Activated naive CD8-positive, alpha-beta T cell treated with anti-CD3 and anti-CD28 coated beads, Interleukin-2, amount 50 U/mL, for 16 hours (primary cell): ENCODE measurements at regions not wholly inside any gene's neighbourhood (a gene's known extent, or its start where the extent isn't known, plus 50 kb on each side); places are given as distances from the start of the nearest gene placed in this dataset.
"Not testable (repeated sequence)": the region's sequence is repeated elsewhere in the genome, so short reads cannot be mapped to it uniquely, and the experiment has no call there.

Source experiments
- DNase-seq: peaks from one replicate; pipeline ENCODE4 v3.0.0-alpha.2; 2020; ENCODE audit warnings: low read depth, low spot score

DNA sequence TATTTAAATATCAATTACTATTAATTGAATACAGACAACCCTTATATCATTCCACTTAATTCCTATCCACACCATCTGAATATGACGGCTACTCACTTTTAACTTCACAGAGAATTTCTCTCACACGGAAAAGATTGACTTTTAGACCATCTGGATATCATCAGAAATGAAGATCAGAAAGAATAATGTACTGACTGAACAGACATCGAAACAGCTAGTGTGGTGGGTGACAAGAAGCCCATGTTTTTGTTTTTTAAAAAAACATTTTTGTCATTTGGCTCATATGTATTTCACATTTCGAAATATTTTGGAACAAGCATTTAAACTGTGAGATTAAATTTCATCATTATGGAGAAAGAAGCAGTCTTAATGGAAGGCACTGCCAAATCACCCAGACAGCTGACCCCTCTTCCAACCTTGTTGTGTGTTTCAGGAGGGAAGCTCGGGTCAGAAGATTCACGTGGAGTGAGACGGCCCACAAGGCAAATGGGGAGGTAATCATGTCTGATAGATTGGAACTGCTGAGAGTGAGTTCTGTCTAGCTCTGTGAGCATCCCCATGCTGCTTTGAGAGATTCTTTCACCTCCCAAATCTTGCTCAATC is 204.2 kb upstream of the RASGEF1B start:
- DNase-seq: no peak

DNA sequence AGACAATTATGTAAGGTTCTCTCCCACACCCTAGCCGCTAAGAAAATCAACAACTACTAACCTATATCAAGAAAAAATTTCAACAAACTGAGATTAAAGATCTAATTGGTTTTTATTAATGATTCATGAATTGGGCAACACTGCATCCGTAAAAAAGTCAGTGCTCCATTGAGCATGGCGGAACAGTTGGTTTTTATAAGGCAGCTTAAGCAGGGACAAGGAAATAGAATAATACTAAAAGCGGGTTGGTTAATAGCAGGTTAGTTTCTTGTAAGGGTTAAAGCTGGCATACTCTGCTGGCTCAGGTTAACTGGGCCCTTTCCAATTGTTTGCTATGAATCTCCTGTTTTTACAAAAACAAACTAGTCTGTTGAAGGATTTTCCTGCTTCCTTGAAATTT is 202.3 kb upstream of the RASGEF1B start:
- no peak for DNase-seq

DNA sequence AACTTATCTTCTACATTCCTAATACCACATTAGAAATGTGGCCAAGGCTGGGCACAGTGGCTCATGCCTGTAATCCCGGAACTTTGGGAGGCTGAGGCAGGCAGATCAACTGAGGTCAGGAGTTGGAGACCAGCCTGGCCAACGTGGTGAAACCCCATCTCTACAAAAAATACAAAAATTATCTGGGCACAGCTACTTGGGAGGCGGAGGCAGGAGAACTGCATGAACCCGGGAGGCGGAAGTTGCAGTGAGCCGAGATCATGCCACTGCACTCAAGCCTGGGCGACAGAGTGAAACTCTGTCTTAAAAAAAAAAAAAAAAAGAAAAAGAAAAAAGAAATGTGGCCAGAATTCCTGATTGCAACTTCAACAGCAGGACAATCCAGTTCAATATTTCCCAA is 196.6 kb upstream of the RASGEF1B start:
- not testable (repeated sequence) for DNase-seq

DNA sequence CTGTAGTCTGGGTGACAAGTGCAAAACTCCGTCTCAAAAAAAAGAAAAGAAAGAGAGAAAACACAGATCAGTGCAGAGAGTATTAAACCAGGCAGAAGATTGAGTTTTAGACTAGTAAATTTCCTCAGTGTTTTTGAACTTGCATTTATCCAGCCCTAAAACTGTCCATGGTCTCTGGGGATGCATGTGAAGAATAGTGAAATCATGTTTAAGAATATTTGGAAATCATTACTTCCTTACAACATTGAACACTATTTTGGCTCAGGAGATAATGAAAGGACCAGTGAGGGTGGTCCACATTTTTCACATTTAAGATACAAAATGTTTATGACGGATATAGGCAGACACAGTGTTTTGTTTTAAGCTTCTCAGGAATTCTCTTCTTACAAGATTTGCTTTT is 195.8 kb upstream of the RASGEF1B start:
- no peak for DNase-seq

DNA sequence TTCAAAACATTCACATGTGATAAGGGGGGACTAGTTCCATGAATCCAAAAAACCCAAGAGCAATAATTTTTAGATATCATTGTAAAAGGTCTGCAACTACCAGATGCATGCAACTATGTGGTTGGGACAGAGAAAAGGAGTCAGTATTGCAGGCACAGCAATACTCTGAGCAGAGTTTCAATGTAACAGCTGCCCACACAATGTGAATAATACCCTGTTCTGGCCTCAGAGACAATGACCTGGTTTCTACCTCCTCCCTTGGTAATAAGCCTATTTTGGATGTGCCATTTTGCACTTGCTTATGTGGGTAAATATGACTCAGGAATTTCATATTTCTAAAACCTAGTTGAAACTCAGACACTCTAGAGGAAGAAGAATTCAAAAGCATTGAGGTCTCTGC is 194.8 kb upstream of the RASGEF1B start:
- DNase-seq: no peak

DNA sequence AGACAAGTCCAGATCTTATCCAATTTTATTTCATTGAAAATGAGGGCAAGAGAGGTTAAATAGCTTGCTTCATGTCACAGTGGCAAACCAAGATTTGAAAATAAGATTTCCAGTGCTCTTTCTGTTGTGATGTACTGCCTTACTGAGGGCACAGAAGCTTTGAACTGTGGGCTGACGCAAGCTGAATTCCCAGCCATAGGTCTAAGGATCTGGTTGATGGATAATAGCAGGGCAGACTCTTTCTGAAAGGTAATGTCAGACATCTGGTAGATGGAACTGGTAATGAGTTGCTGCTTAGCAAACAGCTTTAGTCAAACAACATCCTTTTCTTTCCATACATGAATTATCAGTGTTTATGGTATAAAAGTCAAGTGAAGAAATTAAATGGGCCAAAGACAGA is 193.9 kb upstream of the RASGEF1B start:
- no peak for DNase-seq

DNA sequence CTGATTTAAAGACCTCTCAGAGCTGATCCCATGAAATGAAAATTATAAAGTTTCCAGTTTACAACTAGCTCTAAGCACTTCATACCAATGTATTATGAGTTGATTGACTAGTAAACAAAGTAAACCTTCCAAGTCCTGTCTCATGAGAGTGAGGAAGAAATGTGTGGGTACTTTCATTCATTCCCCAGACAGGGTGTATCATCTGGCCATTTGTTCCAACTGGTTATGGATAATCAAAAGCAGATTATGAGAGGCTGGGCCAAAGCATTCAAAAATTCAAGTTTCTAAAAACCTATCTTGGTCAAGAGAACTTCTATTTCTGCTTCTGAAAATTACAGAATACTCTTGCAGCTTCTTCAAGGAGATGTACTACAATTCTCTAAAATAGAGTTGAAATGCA is 193.3 kb upstream of the RASGEF1B start:
- no peak for DNase-seq

DNA sequence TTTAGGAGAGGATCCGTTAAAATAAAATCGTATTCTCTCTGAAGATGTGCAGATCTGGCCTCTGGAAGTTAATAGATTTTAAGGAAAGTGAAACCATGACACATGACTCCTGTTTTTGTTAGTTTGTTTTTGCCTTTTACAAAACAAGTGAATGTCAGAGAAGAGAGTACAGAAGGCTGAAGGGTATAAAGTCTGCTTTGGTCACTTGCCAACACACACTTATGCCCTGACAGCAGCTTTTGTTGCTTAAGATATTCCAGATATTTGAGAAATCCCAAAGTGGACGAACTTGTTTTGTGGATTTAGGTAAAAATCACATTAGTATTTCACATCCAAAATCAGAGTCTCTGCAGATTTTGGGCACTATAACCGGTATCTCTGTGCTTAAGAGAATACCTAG is 192.4 kb upstream of the RASGEF1B start:
- no peak for DNase-seq

DNA sequence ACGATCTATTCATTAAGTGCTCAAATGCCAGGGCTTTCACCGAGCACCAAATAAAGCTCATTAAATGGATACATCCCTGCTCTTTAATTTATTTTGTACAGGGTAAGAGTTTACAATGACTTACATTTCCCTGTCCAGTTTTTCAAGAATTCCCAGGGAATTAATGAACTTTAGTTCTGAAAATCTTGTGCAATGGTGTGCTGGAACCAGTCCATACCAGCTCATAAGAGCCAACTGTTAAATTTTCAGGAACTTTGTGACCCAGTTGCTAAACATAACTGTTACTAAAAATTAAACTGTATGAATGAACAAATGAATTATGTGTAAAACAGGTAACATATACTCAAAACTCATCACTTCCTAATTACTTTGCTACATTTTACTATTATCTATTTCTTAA is 191.7 kb upstream of the RASGEF1B start:
- DNase-seq: no peak

DNA sequence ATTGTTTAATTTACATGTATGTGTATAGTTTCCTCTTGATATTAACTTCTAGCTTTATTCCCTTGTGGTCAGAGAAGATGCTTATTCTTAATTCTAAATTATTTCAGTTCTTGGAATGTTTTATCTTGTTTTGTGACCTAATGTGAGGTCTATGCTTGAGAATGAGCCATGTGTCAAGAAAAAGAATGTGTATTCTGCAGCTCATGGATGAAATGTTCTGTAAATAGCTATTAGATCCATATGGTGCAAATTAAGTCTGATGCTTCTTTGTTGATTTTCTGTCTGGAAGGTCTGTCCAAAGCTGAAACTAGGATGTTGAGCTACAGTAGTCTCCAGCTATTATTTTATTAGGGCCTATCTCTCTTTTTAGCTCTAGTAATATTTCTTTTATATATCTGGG is 187.3 kb upstream of the RASGEF1B start:
- no peak for DNase-seq

DNA sequence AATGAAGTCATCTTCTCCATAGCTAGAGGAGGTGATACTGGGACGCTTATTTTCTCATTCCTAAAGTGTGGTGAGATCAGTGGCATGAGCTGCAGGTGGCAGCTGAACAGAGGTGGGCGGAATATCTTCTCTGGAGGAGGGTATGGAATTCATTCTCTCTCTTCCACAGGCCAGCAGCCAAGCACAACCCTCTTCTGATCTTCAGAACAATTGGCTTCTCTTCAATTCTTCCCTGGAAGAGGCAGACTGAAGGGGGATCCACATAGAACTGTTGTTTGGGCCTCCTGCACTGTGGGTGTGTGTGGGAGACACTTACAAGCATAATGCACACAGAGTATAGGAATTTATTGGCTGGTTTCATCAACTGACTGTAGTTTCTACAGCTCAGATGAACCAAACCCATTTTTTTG is 180.4 kb upstream of the RASGEF1B start:
- no peak for DNase-seq

DNA sequence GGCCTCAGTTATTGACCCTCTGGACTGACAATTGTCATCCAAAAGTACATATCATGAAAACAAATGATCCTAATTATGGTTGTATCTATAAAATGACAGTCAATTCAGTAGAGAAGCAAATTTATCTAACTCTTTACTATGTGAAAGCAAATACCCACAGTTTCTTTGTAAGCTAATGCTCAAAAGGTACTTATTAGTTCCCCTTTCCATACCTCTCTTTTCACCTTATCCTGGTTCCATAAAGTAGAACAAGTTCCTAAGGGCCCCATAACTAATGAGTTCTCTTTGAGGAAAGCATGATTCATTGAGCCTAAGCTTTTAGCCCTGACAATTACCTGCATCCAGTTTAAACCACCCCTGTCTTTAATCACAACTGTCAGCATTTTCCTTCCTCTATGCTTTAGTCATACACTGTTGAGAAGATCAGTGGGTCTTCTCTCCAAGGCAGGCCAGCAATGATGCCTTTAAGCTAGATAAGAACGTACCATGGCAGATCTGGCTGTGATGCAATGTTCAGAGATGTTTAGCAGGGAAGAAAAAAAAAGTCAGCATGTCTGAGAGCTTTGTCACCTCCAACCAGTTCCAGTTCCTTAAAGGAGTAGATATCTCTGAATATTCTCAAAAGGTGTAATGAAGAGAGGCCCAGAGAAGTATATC is 179.7 kb upstream of the RASGEF1B start:
- no peak for DNase-seq

DNA sequence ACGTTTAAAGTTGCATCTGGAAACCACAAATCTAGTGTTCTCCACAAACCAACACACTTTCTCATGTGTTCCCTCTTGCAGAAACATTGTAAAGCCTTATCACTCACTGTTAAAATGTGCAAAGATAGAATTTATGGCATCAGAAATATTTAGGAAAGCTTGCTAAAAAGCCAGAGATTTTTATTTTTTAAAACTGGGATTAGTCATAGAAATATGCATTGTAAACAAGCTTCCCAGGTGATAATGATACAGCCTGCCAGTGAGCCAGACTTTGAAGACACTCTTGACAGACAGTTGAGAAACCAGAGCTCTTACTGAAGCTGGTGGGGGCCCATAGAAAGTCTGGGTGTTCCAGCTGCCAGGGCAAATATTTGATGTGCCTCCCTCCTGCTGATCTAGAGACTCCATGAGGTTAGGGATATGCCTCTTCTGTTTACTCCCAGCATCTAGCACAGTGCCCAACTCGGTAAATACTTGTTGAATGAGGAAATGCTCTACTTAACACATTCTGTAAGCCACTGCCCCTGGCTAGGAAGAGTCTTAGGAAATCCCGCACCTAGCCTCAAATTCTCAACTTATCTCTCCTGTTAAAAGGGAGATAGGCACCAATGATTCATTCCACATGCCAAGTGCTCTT is 179.0 kb upstream of the RASGEF1B start:
- no peak for DNase-seq

DNA sequence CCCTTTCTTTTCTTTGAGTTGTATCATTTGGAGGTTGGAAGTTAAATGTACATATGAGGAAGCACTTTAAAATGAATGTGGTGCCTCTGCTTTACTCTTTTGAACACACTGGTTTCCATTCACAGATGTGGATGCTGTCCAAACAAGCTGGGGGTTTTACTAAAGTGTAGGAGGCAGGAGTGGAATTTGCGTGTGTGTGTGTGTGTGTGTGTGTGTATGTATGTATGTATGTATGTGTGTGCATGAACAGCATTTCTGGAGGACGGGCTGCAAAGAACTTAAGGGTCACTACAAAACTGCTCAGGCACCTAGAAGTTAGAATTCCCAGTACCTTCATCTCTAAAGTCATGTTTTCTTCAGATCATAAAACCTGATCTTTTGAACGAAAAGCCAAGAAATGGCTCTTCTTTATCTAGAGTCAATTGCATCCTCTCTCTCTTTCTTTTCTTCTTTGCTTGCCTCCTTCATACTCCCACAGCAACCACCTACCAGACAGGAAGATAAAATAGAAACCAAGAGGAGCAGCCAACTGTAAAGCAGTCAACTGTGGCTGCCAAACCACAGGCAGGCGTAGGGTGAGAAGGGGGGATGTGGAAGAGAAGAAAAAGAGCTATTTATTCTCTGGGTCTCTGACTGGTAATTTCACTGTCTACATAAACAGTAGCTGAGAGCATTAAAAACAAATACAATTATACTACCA is 177.0 kb upstream of the RASGEF1B start:
- DNase-seq: peak; percentile 12

DNA sequence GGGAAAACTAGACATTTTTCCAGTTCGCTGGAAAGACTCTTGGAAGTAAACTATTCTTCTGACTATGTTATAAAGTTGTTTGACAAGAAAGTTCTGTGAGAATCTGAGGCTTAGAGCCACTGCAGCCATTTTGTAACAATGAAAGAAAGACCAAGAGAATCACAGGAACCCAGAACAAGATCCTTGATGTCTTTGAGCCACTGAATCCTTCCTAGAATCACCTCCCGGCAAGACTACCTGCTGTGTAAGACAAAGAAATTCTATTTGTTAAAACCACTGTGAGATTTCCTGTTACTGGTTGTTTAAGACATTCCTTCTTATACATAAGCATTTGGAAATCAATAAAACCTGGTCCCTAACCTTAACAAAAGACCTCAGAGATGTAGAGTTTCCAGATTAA is 175.7 kb upstream of the RASGEF1B start:
- no peak for DNase-seq

DNA sequence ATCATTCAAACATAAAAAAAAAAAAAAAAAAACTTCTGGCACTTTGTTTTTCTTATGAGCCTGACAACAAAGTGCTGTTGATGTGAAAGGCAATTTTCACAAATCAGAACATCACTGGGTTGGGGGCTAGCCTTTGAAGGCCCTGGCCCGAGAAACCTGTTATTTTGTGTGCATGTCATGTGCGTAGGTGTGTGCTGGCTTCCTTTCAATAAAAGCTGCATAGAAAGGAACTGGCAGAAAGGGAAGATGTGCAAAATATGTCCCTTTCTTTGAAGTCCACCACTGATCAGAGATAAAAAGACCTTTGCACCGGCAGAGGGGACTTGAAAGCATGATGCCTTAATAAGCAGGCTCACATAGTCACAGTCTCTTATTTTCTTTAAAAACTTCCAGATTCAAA is 170.8 kb upstream of the RASGEF1B start:
- DNase-seq: no peak

DNA sequence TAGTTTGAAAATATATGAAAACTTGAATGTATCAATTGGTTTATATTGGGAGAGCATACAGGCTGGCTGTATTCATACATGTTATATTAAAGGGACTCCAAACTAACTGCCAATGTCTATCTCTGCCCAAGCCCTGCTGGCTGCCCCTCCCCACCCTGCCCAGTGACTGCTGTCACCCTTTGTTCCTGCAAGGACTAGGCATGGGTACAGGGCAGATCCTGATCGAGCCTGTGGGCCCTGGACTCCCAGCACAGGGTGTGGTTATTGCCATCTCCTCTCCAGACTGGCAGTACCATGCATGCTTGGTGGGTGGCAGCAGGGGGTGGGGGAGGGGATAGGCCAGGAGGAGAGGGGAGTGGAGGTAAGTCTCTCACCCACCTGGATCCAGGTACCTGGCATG is 167.5 kb upstream of the RASGEF1B start:
- DNase-seq: no peak

DNA sequence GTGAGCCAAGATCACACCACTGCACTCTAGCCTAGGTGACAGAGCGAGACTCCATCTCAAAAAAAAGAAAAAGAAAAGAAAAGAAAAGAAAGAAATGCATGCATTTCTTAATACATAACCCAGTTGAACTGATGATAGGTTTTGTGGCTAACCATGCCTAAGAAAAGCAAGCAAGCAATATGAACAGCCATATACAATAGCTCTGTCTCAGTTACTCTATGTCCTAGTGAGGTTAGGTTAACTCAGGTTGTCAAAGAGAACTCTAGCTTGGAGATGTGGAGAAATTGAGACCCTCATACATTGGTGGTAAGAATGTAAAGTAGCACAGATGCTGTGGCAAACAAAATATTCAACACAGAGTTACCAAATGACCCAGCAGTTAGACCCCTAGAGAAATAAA is 167.0 kb upstream of the RASGEF1B start:
- no peak for DNase-seq

DNA sequence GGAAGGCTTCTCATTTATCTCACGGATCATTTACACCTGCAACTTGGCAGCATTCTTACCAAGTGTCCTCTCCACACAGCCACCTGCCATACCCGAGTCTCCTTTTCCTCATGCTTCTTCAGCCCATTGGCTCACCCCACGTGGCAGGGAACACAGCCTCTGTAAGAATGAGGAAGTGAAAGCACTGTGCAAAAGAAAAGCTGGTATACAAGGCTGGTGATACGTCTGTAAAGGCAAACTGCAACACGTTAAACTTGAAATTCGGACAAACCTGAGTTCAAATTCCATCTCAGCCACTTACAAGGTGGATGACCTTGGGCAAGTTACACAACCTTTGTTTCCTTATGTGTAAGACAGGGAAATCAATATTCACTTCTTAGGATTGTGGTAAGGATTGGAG is 164.0 kb upstream of the RASGEF1B start:
- no peak for DNase-seq

DNA sequence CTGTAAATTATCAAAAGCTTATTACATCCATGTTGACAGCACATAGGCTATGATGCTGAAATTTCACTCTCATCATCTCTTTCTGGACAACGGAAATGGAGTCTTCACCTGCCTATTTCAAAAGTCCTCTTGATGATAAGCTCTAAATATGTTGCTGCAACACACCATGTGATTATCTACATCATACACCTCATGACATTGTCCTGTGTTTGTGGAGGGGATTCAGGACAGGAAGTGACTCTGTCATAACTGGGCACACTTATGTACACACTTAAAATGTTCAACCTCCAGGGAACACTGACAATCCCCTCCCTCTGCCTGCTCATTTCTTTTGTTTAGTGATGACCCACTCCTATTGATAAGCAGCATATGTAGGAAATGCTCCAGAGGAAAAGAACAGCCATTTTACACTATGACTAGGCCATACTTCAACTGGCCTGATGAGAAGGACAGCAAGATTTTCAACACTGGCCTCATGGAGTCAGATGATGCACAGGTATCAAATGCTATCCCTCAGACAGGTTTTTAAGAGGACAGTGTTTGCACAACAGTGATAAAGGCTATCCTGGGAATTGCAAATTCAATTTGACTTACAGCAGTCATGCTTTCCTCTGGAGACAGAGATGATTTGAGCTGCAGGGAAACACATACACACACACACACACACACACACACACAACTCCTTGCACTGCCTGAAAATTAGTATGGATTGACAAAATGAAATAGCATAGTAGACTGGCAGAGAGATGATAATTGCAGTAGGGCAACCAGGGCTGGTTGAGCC is 163.3 kb upstream of the RASGEF1B start:
- DNase-seq: no peak

DNA sequence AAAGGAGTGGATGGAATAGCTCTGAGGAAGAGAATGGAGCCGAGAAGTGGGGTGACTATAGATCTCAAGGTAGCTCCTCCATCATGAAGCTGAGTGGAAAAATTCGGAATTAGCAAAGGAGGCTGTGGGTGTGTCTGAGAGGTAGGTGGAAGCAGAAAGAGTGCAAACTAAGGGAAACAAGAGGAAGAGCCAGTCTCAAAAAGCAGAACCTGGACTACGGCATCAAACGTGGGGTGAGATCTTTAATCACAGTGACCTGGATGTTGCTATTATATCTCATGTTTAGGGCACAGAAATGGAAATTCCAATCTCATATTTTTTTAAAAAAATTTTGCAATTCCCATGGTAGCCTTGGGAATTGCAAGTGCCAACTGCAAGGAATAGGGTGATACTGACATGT is 162.5 kb upstream of the RASGEF1B start:
- no peak for DNase-seq
